GM18508 (cell line): ENCODE measurements at regions not wholly inside any gene's neighbourhood (a gene's known extent, or its start where the extent isn't known, plus 50 kb on each side); places are given as distances from the start of the nearest gene placed in this dataset.

Source experiments
- ATAC-seq: cut with Tn5 transposase; IDR thresholded peaks from one replicate; pipeline ENCODE4 v1.9.1; 2021; ENCODE audit warnings: moderate number of reproducible peaks; ENCODE audit not compliant: insufficient read depth, unreplicated experiment

GRCh38 chr3:19725000-19725399, 209.0 kb downstream of the EFHB start:
- ATAC-seq = no peak

GRCh38 chr3:19717736-19718135, 216.3 kb downstream of the EFHB start:
- no peak for ATAC-seq

- ATAC-seq = no peak
These were observed 222.7 kb downstream of the EFHB start for GRCh38 chr3:19711160-19711782.

- ATAC-seq = no peak
These were observed 231.5 kb downstream of the EFHB start for GRCh38 chr3:19702416-19703078.

GRCh38 chr3:19688767-19689166, 245.2 kb downstream of the EFHB start:
- no peak for ATAC-seq

GRCh38 chr3:19668163-19668562, 265.9 kb downstream of the EFHB start:
- no peak for ATAC-seq

- no peak for ATAC-seq
These were observed 271.5 kb downstream of the EFHB start for GRCh38 chr3:19662486-19662885.

- ATAC-seq = no peak
These were observed 281.7 kb downstream of the EFHB start for GRCh38 chr3:19652336-19652735.

GRCh38 chr3:19645093-19645492, 288.9 kb downstream of the EFHB start:
- ATAC-seq = peak; percentile 56

- ATAC-seq = peak; percentile 59
These were observed 289.6 kb downstream of the EFHB start for GRCh38 chr3:19644405-19644804.

GRCh38 chr3:19641408-19641807, 292.6 kb downstream of the EFHB start:
- no peak for ATAC-seq

- no peak for ATAC-seq
These were observed 301.6 kb downstream of the EFHB start for GRCh38 chr3:19632099-19633074.

- peak; percentile 53 for ATAC-seq
These were observed 335.1 kb downstream of the EFHB start for GRCh38 chr3:19598870-19599269.

GRCh38 chr3:19596408-19596807, 337.6 kb downstream of the EFHB start:
- peak; percentile 81 for ATAC-seq

- no peak for ATAC-seq
These were observed 338.1 kb downstream of the EFHB start for GRCh38 chr3:19595884-19596283.
